ENCODE measurements at regions not wholly inside any gene's neighbourhood (a gene's known extent, or its start where the extent isn't known, plus 50 kb on each side); places are given as distances from the start of the nearest gene placed in this dataset.
A peak's percentile ranks its signal among the peaks of the same experiment; 100 is the strongest.

- Histone ChIP-seq H3K4me3 (ENCODE audit: low read depth, low read length) (no peak overlapping the region), H3K27me3 (ENCODE audit: control insufficient read depth, insufficient read depth, low read length) (peaks cover 9% of the 10 kb centered on the region), H3K9ac (ENCODE audit: low read depth, low read length) (no peak overlapping the region), H3K9me3 (ENCODE audit: control insufficient read depth, insufficient read depth, low read length) (no peaks in the 10 kb centered on the region), H3K36me3 (ENCODE audit: control insufficient read depth, insufficient read depth, low read length) (no peaks in the 10 kb centered on the region), H3K4me1 (ENCODE audit: control insufficient read depth, insufficient read depth, low read length) (no peaks in the 10 kb centered on the region)
Observed at GRCh38 chr1:23625459-23625858, 66.1 kb upstream of the RPL11 start.

GRCh38 chr1:23624440-23624839, 65.1 kb upstream of the ID3 start:
- H3K9me3 ChIP-seq (ENCODE audit: control insufficient read depth, insufficient read depth, low read length): no peaks in the 10 kb centered on the region
- H3K4me1 ChIP-seq (ENCODE audit: control insufficient read depth, insufficient read depth, low read length): peaks cover 2% of the 10 kb centered on the region
- no peaks in the 10 kb centered on the region for H3K36me3 ChIP-seq (ENCODE audit: control insufficient read depth, insufficient read depth, low read length)
- H3K4me3 ChIP-seq (ENCODE audit: low read depth, low read length): no peak overlapping the region
- no peak overlapping the region for H3K9ac ChIP-seq (ENCODE audit: low read depth, low read length)
- H3K27me3 ChIP-seq (ENCODE audit: control insufficient read depth, insufficient read depth, low read length): peaks cover 18% of the 10 kb centered on the region

GRCh38 chr1:23622284-23622683, 63.0 kb upstream of the ID3 start:
- Histone ChIP-seq H3K27me3 (ENCODE audit: control insufficient read depth, insufficient read depth, low read length) (peaks cover 31% of the 10 kb centered on the region), H3K4me1 (ENCODE audit: control insufficient read depth, insufficient read depth, low read length) (peaks cover 5% of the 10 kb centered on the region), H3K9ac (ENCODE audit: low read depth, low read length) (no peak overlapping the region), H3K9me3 (ENCODE audit: control insufficient read depth, insufficient read depth, low read length) (no peaks in the 10 kb centered on the region), H3K36me3 (ENCODE audit: control insufficient read depth, insufficient read depth, low read length) (no peaks in the 10 kb centered on the region), H3K4me3 (ENCODE audit: low read depth, low read length) (no peak overlapping the region)

- no peaks in the 10 kb centered on the region for H3K9me3 ChIP-seq (ENCODE audit: control insufficient read depth, insufficient read depth, low read length)
- peaks cover 37% of the 10 kb centered on the region for H3K27me3 ChIP-seq (ENCODE audit: control insufficient read depth, insufficient read depth, low read length)
- H3K36me3 ChIP-seq (ENCODE audit: control insufficient read depth, insufficient read depth, low read length): no peaks in the 10 kb centered on the region
- H3K9ac ChIP-seq (ENCODE audit: low read depth, low read length): no peak overlapping the region
- H3K4me1 ChIP-seq (ENCODE audit: control insufficient read depth, insufficient read depth, low read length): peaks cover 5% of the 10 kb centered on the region
- H3K4me3 ChIP-seq (ENCODE audit: low read depth, low read length): no peak overlapping the region
Observed at GRCh38 chr1:23620605-23621004, 61.3 kb upstream of the ID3 start.

- Histone ChIP-seq H3K4me1 (ENCODE audit: control insufficient read depth, insufficient read depth, low read length) (peaks cover 5% of the 10 kb centered on the region), H3K9me3 (ENCODE audit: control insufficient read depth, insufficient read depth, low read length) (no peaks in the 10 kb centered on the region), H3K9ac (ENCODE audit: low read depth, low read length) (no peak overlapping the region), H3K27me3 (ENCODE audit: control insufficient read depth, insufficient read depth, low read length) (peaks cover 37% of the 10 kb centered on the region), H3K36me3 (ENCODE audit: control insufficient read depth, insufficient read depth, low read length) (no peaks in the 10 kb centered on the region), H3K4me3 (ENCODE audit: low read depth, low read length) (peak overlapping the region; percentile 50)
Observed at GRCh38 chr1:23619299-23620188, 60.2 kb upstream of the ID3 start.

- Histone ChIP-seq H3K36me3 (ENCODE audit: control insufficient read depth, insufficient read depth, low read length) (no peaks in the 10 kb centered on the region), H3K9ac (ENCODE audit: low read depth, low read length) (no peak overlapping the region), H3K4me1 (ENCODE audit: control insufficient read depth, insufficient read depth, low read length) (peaks cover 5% of the 10 kb centered on the region), H3K27me3 (ENCODE audit: control insufficient read depth, insufficient read depth, low read length) (peaks cover 37% of the 10 kb centered on the region), H3K4me3 (ENCODE audit: low read depth, low read length) (peak overlapping the region; percentile 50), H3K9me3 (ENCODE audit: control insufficient read depth, insufficient read depth, low read length) (no peaks in the 10 kb centered on the region)
Observed at GRCh38 chr1:23618586-23619083, 59.3 kb upstream of the ID3 start.

GRCh38 chr1:23617084-23617521, 57.8 kb upstream of the ID3 start:
- H3K9ac ChIP-seq (ENCODE audit: low read depth, low read length): no peak overlapping the region
- no peaks in the 10 kb centered on the region for H3K36me3 ChIP-seq (ENCODE audit: control insufficient read depth, insufficient read depth, low read length)
- H3K27me3 ChIP-seq (ENCODE audit: control insufficient read depth, insufficient read depth, low read length): peaks cover 37% of the 10 kb centered on the region
- H3K4me1 ChIP-seq (ENCODE audit: control insufficient read depth, insufficient read depth, low read length): peaks cover 5% of the 10 kb centered on the region
- H3K9me3 ChIP-seq (ENCODE audit: control insufficient read depth, insufficient read depth, low read length): no peaks in the 10 kb centered on the region
- H3K4me3 ChIP-seq (ENCODE audit: low read depth, low read length): no peak overlapping the region

- no peaks in the 10 kb centered on the region for H3K9me3 ChIP-seq (ENCODE audit: control insufficient read depth, insufficient read depth, low read length)
- H3K36me3 ChIP-seq (ENCODE audit: control insufficient read depth, insufficient read depth, low read length): no peaks in the 10 kb centered on the region
- no peak overlapping the region for H3K4me3 ChIP-seq (ENCODE audit: low read depth, low read length)
- H3K4me1 ChIP-seq (ENCODE audit: control insufficient read depth, insufficient read depth, low read length): peaks cover 5% of the 10 kb centered on the region
- H3K27me3 ChIP-seq (ENCODE audit: control insufficient read depth, insufficient read depth, low read length): peaks cover 36% of the 10 kb centered on the region
- H3K9ac ChIP-seq (ENCODE audit: low read depth, low read length): no peak overlapping the region
Observed at GRCh38 chr1:23616292-23616824, 57.1 kb upstream of the ID3 start.

- Histone ChIP-seq H3K4me3 (ENCODE audit: low read depth, low read length) (no peak overlapping the region), H3K9me3 (ENCODE audit: control insufficient read depth, insufficient read depth, low read length) (no peaks in the 10 kb centered on the region), H3K4me1 (ENCODE audit: control insufficient read depth, insufficient read depth, low read length) (peaks cover 5% of the 10 kb centered on the region), H3K36me3 (ENCODE audit: control insufficient read depth, insufficient read depth, low read length) (no peaks in the 10 kb centered on the region), H3K9ac (ENCODE audit: low read depth, low read length) (no peak overlapping the region), H3K27me3 (ENCODE audit: control insufficient read depth, insufficient read depth, low read length) (peaks cover 31% of the 10 kb centered on the region)
Observed at GRCh38 chr1:23615852-23616251, 56.6 kb upstream of the ID3 start.

- Histone ChIP-seq H3K27me3 (ENCODE audit: control insufficient read depth, insufficient read depth, low read length) (peaks cover 27% of the 10 kb centered on the region), H3K4me1 (ENCODE audit: control insufficient read depth, insufficient read depth, low read length) (peaks cover 5% of the 10 kb centered on the region)
Observed at GRCh38 chr1:23615423-23615822, 56.1 kb upstream of the ID3 start.

GRCh38 chr1:23614032-23614660, 54.8 kb upstream of the ID3 start:
- H3K4me3 ChIP-seq (ENCODE audit: low read depth, low read length): no peak overlapping the region
- no peak overlapping the region for H3K9ac ChIP-seq (ENCODE audit: low read depth, low read length)
- no peaks in the 10 kb centered on the region for H3K9me3 ChIP-seq (ENCODE audit: control insufficient read depth, insufficient read depth, low read length)
- H3K27me3 ChIP-seq (ENCODE audit: control insufficient read depth, insufficient read depth, low read length): peaks cover 17% of the 10 kb centered on the region
- H3K4me1 ChIP-seq (ENCODE audit: control insufficient read depth, insufficient read depth, low read length): peaks cover 2% of the 10 kb centered on the region
- no peaks in the 10 kb centered on the region for H3K36me3 ChIP-seq (ENCODE audit: control insufficient read depth, insufficient read depth, low read length)

More at GRCh38 chr1:23615423-23615822, 56.1 kb upstream of the ID3 start:
- no peak overlapping the region for H3K9ac ChIP-seq (ENCODE audit: low read depth, low read length)
- H3K9me3 ChIP-seq (ENCODE audit: control insufficient read depth, insufficient read depth, low read length): no peaks in the 10 kb centered on the region
- no peak overlapping the region for H3K4me3 ChIP-seq (ENCODE audit: low read depth, low read length)
- H3K36me3 ChIP-seq (ENCODE audit: control insufficient read depth, insufficient read depth, low read length): no peaks in the 10 kb centered on the region
